GM13976 (cell line): ENCODE measurements at regions not wholly inside any gene's neighbourhood (a gene's known extent, or its start where the extent isn't known, plus 50 kb on each side); places are given as distances from the start of the nearest gene placed in this dataset.

ENCODE experiments used
- DNase-seq: peaks from one replicate; pipeline ENCODE4 v3.0.0; 2012; ENCODE audit warnings: low spot score
- in situ Hi-C: fragments of 300-500 bp; cut with MboI; formaldehyde crosslinking; loops from one replicate; pipeline ENCODE4 v1.12.0; 2022; ENCODE audit warnings: low sequenced_read_pairs, mixed read lengths, inconsistent platforms; ENCODE audit not compliant: unreplicated experiment
- TF ChIP-seq, protein P1 (sequence below): IDR thresholded peaks from 2 replicates; pipeline ENCODE4 v1.5.1; 2012; ENCODE audit warnings: borderline replicate concordance, mild to moderate bottlenecking; ENCODE audit not compliant: insufficient read depth; ENCODE audit errors: extremely low read depth, missing control alignments, control extremely low read depth

- no peak for DNase-seq
- in situ Hi-C loops, result no loop called here
- TF ChIP-seq, protein P1, sequence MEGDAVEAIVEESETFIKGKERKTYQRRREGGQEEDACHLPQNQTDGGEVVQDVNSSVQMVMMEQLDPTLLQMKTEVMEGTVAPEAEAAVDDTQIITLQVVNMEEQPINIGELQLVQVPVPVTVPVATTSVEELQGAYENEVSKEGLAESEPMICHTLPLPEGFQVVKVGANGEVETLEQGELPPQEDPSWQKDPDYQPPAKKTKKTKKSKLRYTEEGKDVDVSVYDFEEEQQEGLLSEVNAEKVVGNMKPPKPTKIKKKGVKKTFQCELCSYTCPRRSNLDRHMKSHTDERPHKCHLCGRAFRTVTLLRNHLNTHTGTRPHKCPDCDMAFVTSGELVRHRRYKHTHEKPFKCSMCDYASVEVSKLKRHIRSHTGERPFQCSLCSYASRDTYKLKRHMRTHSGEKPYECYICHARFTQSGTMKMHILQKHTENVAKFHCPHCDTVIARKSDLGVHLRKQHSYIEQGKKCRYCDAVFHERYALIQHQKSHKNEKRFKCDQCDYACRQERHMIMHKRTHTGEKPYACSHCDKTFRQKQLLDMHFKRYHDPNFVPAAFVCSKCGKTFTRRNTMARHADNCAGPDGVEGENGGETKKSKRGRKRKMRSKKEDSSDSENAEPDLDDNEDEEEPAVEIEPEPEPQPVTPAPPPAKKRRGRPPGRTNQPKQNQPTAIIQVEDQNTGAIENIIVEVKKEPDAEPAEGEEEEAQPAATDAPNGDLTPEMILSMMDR, result no peak
These were observed 609.6 kb downstream of the PTPRU start for GRCh38 chr1:29845910-29846309.

GRCh38 chr1:29842130-29842529, 605.8 kb downstream of the PTPRU start:
- no peak for DNase-seq
- TF ChIP-seq, protein P1, result no peak
- in situ Hi-C loops, result no loop called here

- in situ Hi-C loops, result no loop called here
- TF ChIP-seq, protein P1, result no peak
- no peak for DNase-seq
These were observed 603.4 kb downstream of the PTPRU start for GRCh38 chr1:29839726-29840125.

- in situ Hi-C loops, result no loop called here
- DNase-seq, result no peak
These were observed 602.5 kb downstream of the PTPRU start for GRCh38 chr1:29838738-29839320.

GRCh38 chr1:29836651-29837646, 600.6 kb downstream of the PTPRU start:
- TF ChIP-seq, protein P1, result no peak
- no peak for DNase-seq
- in situ Hi-C loops, result no loop called here

More at GRCh38 chr1:29838738-29839320, 602.5 kb downstream of the PTPRU start:
- TF ChIP-seq, protein P1, result no peak

- in situ Hi-C loops, result no loop called here
- TF ChIP-seq, protein P1, result no peak
- no peak for DNase-seq
These were observed 599.6 kb downstream of the PTPRU start for GRCh38 chr1:29835874-29836273.
